Anterior cingulate cortex (tissue), 58 donors: ENCODE measurements at regions not wholly inside any gene's neighbourhood (a gene's known extent, or its start where the extent isn't known, plus 50 kb on each side); places are given as distances from the start of the nearest gene placed in this dataset.
"Not testable (repeated sequence)": the region's sequence is repeated elsewhere in the genome, so short reads cannot be mapped to it uniquely, and the experiment has no call there.

Experiments
- DNase-seq, 58 donors: peaks; one replicate each; lab custom pipeline; 2025; lab: John Stamatoyannopoulos, UW

DNA sequence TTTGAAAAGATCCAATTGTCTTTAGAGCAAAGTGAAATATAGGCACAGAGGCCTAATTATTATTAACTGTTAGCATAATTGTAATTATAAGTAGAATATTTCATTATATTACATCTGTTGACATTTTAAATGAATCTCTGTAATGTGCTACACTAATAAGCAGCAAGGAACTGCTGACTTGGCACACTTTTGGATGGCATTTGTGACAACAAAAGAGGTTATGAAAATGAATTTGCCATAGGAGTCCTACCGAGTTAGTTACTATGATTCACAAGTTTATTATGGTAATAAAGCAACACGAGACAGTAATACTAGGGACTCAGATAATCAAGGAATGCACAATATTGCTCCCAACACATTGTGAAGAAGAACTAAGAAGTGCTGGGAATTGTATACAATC, 213.8 kb upstream of the PCDH9 start:
- DNase-seq, result no peak

DNA sequence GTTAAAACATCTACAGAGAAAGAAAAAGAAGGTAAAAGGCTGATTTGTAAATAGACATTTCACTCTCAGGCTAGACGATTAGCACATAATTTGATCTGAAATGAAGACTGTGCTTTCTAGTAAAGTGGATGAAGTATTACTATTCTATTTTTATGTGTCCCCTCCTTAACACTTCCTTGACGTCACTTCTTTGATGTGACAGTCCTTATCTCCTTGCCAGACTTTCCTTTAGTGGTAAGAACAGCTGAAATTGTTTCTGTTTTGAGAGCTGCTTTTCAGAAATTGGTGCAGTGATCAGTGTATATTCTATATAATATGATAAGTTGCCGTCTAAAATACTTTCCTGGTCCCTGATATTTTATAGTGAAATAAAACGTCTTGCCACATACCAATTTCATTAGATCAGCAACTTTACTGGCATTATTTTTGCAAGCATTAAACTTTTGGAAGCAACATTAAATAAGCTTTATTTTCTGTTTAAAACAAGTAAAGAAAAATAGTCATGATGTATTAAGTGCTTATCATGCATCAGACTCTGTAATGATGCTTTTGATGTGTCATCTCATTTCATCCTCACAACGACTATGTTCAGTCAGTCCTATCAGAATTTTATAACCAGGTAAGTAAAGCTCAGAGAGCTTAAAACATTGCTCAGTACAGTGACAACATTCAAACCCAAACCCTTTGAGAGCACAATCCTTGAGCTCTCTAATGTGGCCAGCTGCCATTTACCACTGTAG, 210.3 kb upstream of the PCDH9 start:
- no peak for DNase-seq

- no peak for DNase-seq
Observed at GRCh38 chr13:67439365-67439764, 209.2 kb upstream of the PCDH9 start.

DNA sequence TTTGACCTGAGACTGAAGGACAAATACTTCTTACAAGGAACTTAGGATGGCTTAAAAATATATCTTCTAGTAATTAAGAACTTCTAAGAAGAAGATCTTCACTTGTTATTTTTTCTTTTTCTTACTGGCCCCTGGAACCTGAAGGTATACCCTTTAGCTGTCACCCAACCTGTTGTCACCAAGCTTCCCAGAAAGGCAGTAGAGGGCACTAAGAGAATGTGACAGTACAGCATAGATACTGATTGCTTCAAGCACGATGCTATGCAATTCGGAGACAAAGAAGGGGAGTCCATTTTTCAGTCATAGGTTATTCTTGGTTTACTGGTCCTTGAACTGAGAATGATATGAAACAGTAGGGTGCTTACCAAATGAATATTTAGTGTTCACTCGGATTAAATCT, 208.3 kb upstream of the PCDH9 start:
- DNase-seq, result peak in 1 of 58 donors; percentile 10

- DNase-seq, result no peak
Observed at GRCh38 chr13:67437244-67437643, 207.1 kb upstream of the PCDH9 start.

DNA sequence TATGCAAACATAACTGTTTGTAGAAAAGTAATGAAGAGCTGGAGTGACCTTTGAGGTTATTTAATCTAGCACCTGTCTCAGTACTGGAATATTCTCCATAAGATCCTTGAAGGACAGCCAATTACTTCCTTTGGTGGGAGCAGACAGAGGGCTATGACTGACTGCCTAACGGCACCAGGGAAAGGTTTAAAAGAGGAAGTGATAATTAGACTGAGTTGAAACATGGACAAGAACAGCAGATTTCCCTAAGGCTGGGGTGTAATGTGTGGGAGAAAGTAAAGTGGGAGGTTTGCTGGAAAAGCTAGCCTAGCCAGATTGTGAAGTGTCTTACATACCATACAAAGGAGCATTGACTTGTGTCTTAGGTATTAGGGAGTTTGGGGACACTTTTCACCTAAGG, 191.3 kb upstream of the PCDH9 start:
- DNase-seq, result peak in 3 of 58 donors; percentile 10 to 27 (median 20)

GRCh38 chr13:67416047-67416925, 186.2 kb upstream of the PCDH9 start:
- DNase-seq, result no peak

- DNase-seq, result no peak
Observed at GRCh38 chr13:67410645-67411044, 180.5 kb upstream of the PCDH9 start.

GRCh38 chr13:67408798-67409197, 178.7 kb upstream of the PCDH9 start:
- peak in 7 of 58 donors; percentile 4 to 66 (median 13) for DNase-seq

- no peak for DNase-seq
Observed at GRCh38 chr13:67402546-67402945, 172.4 kb upstream of the PCDH9 start.

DNA sequence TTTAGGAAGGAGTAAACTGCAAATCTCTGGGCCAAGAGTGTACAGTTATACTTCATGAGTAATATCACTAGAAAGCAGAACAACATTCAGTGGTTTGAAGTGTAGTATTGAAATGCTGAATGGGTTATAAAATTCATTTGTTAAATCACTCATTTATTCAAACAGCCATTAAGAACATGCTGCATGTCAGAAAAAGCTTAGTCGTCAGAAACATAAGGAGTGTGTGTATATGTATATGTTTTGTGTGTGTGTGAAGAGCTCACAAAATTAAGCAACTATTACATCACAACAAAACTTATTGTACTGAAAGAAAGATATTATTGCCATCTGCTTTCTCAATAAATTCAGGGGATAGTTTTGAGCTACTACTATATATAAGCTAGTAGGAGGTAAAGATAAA, 165.4 kb upstream of the PCDH9 start:
- no peak for DNase-seq

GRCh38 chr13:67392014-67392413, 161.9 kb upstream of the PCDH9 start:
- no peak for DNase-seq

- no peak for DNase-seq
Observed at GRCh38 chr13:67390462-67391086, 160.4 kb upstream of the PCDH9 start.

GRCh38 chr13:67389171-67389570, 159.0 kb upstream of the PCDH9 start:
- DNase-seq, result no peak

DNA sequence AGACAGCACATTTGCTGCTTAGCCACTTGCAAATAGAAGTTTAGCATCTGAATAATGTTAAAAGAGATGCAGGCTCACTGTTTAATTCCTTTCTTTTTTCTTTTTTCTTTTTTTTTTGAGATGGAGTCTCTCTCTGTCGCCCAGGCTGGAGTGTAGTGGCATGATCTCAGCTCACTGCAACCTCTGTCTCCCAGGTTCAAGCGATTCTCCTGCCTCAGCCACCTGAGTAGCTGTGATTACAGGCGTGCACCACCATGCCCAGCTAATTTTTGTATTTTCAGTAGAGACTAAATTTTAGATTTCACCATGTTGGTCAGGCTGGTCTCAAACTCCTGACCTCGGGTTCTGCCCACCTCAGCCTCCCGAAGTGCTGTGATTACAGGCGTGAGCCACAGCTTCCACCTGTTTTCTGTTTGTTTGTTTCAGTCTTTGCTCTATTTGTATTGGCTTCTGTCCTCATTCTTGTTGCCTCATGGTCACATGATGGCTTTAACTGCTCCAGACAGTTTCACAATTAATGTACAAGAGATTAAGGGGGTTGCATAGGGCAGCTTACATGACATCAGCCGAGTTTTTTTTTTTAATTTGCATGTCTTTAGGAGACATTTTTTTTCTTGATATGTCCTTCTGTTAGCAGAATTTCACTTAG, 153.1 kb upstream of the PCDH9 start:
- not testable (repeated sequence) for DNase-seq

- no peak for DNase-seq
Observed at GRCh38 chr13:67377919-67378318, 147.8 kb upstream of the PCDH9 start.

DNA sequence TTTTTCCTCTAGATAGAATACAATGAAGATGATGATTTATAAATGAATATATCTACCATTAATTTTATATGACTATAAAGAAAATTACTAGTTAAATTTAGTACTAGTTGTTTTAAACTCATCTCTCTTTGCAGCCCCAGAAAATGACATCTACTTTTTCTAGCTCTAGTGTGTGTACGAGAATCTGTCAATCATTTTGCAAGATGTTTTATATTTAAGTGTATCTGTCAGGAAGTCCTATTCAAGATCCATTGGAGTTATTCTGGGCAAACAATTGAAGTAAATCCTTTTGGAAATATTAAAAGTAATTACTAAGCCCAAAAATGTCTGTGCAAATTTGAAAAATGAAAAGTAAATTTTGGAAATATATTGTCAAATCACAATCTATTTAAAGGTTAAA, 144.3 kb upstream of the PCDH9 start:
- no peak for DNase-seq

GRCh38 chr13:67372868-67373464, 142.8 kb upstream of the PCDH9 start:
- DNase-seq, result no peak

DNA sequence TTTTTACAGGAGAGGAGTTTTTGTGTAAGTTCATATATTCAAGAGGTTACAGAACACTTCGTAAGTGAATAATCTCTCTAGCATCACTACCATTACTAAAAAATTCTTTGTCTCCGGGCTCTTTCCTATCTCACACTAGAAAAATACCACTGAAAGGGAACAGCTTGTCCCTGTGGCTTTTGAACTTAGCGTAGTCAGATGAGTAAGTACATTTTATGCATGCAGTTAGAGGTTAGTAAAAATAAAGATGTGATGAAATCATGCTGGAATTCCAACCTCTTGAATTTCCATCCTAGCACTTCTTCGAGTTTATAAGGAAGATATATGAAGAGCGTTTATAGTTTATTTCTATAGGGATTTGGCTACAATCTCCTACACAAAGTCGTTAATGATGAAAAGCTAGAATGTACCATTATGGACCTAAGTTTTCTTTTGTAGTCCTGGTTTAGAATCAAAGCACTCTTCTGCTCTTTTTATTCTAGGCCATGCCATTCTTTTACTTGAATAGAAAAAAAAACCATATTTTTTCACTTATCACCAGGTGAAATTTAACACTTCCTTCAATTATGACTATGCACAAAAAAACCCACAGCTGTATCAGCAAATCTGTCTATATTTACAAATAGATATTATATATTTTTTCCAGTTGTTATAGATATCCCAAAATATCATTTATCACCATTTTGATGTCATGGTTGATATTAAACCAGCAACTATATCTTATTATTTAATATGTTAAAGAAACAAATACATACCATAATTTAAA, 139.9 kb upstream of the PCDH9 start:
- DNase-seq, result no peak

DNA sequence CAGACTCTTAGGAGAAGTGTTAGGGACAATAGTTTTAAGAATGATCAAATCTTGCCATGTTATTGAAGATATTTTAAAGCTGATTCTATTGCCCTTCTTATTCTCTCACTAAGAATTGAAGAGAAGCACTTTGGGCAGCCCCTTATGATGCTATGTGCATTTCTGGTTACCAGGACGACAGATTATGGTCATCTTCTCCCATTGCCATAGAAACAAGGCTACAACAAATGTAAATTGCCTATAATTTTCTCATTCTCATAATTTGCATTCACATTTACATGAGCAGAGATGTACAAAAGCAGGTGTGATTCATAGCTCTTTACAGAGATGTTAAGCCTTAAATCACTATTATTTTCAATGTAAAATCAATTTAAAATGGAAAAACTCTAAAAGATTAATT, 137.3 kb upstream of the PCDH9 start:
- DNase-seq, result no peak
